Testis (tissue), 2 donors: ENCODE measurements at regions not wholly inside any gene's neighbourhood (a gene's known extent, or its start where the extent isn't known, plus 50 kb on each side); places are given as distances from the start of the nearest gene placed in this dataset.

Experiments
- POLR2A ChIP-seq: fragments of 450-650 bp; IDR thresholded peaks from one replicate; pipeline ENCODE4 v1.6.1; 2017; ENCODE audit warnings: antibody characterized with exemption, mild to moderate bottlenecking, moderate library complexity
- TF ChIP-seq, protein P1 (sequence below), 3 experiments: fragments of 450-650 bp in 2 of 3; fragments of 200-600 bp in 1 of 3; sonication (generic) in 1 of 3; IDR thresholded peaks; one replicate each; pipeline ENCODE4 v1.5.1; 2016 to 2019; ENCODE audit warnings: antibody characterized with exemption in 3 of 3, mild to moderate bottlenecking in 2 of 3, moderate library complexity in 1 of 3

- TF ChIP-seq, protein P1, sequence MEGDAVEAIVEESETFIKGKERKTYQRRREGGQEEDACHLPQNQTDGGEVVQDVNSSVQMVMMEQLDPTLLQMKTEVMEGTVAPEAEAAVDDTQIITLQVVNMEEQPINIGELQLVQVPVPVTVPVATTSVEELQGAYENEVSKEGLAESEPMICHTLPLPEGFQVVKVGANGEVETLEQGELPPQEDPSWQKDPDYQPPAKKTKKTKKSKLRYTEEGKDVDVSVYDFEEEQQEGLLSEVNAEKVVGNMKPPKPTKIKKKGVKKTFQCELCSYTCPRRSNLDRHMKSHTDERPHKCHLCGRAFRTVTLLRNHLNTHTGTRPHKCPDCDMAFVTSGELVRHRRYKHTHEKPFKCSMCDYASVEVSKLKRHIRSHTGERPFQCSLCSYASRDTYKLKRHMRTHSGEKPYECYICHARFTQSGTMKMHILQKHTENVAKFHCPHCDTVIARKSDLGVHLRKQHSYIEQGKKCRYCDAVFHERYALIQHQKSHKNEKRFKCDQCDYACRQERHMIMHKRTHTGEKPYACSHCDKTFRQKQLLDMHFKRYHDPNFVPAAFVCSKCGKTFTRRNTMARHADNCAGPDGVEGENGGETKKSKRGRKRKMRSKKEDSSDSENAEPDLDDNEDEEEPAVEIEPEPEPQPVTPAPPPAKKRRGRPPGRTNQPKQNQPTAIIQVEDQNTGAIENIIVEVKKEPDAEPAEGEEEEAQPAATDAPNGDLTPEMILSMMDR (IDR thresholded peaks at IDR 0.05), result no peak
- no peak for TF ChIP-seq POLR2A
Observed at GRCh38 chr6:163672710-163673109, 258.2 kb downstream of the QKI start.
